ENCODE measurements at regions not wholly inside any gene's neighbourhood (a gene's known extent, or its start where the extent isn't known, plus 50 kb on each side); places are given as distances from the start of the nearest gene placed in this dataset.

- Mint-ChIP-seq H3K4me1 (no peaks in the 10 kb centered on the region), H3K27ac (no peak overlapping the region), H3K4me3 (no peak overlapping the region), H3K27me3 (no peaks in the 10 kb centered on the region), H3K36me3 (no peaks in the 10 kb centered on the region), H3K9me3 (peaks cover 0 to 8% (median 4%) of the 10 kb centered on the region in 7 donors)
- no peaks in the 10 kb centered on the region for H3K36me3 ChIP-seq (ENCODE audit: control insufficient read depth, insufficient read depth, low read length)
- no peaks in the 10 kb centered on the region for H3K9me3 ChIP-seq (ENCODE audit: control insufficient read depth in 2 of 2, low read length in 2 of 2)
- DNase-seq (no peak), ATAC-seq (ENCODE audit: low read depth in 2 of 2) (no peak)
- H3K27me3 ChIP-seq (ENCODE audit: control insufficient read depth, insufficient read depth, low read length): no peaks in the 10 kb centered on the region
- no peak overlapping the region for H3K4me3 ChIP-seq (ENCODE audit: low read depth, low read length)
- no peaks in the 10 kb centered on the region for H3K4me1 ChIP-seq (ENCODE audit: control insufficient read depth, insufficient read depth, low read length, poor library complexity, severe bottlenecking)
- H3K27ac ChIP-seq (ENCODE audit: insufficient read depth, low read length, poor library complexity, severe bottlenecking): no peak overlapping the region
These were observed 275.5 kb downstream of the CDH19 start for GRCh38 chr18:66328296-66328878.

GRCh38 chr18:66325251-66325650 is 278.6 kb downstream of the CDH19 start:
- no peaks in the 10 kb centered on the region for H3K27me3 Mint-ChIP-seq
- H3K4me1 Mint-ChIP-seq: no peaks in the 10 kb centered on the region
- no peak overlapping the region for H3K4me3 Mint-ChIP-seq
- Histone ChIP-seq H3K27ac (ENCODE audit: insufficient read depth, low read length, poor library complexity, severe bottlenecking) (no peak overlapping the region), H3K36me3 (ENCODE audit: control insufficient read depth, insufficient read depth, low read length) (no peaks in the 10 kb centered on the region), H3K9me3 (ENCODE audit: control insufficient read depth in 2 of 2, low read length in 2 of 2) (no peaks in the 10 kb centered on the region), H3K27me3 (ENCODE audit: control insufficient read depth, insufficient read depth, low read length) (no peaks in the 10 kb centered on the region), H3K4me1 (ENCODE audit: control insufficient read depth, insufficient read depth, low read length, poor library complexity, severe bottlenecking) (no peaks in the 10 kb centered on the region), H3K4me3 (ENCODE audit: low read depth, low read length) (no peak overlapping the region)
- DNase-seq (no peak), ATAC-seq (ENCODE audit: low read depth in 2 of 2) (no peak)
- H3K27ac Mint-ChIP-seq: no peak overlapping the region
- H3K9me3 Mint-ChIP-seq: peaks cover 0 to 11% (median 5%) of the 10 kb centered on the region in 7 donors
- H3K36me3 Mint-ChIP-seq: no peaks in the 10 kb centered on the region

- no peaks in the 10 kb centered on the region for H3K4me1 Mint-ChIP-seq
- ATAC-seq (ENCODE audit: low read depth in 2 of 2) (no peak), DNase-seq (no peak)
- H3K4me1 ChIP-seq (ENCODE audit: control insufficient read depth, insufficient read depth, low read length, poor library complexity, severe bottlenecking): no peaks in the 10 kb centered on the region
- no peak overlapping the region for H3K27ac ChIP-seq (ENCODE audit: insufficient read depth, low read length, poor library complexity, severe bottlenecking)
- no peak overlapping the region for H3K4me3 Mint-ChIP-seq
- no peaks in the 10 kb centered on the region for H3K36me3 ChIP-seq (ENCODE audit: control insufficient read depth, insufficient read depth, low read length)
- no peaks in the 10 kb centered on the region for H3K27me3 ChIP-seq (ENCODE audit: control insufficient read depth, insufficient read depth, low read length)
- no peak overlapping the region for H3K4me3 ChIP-seq (ENCODE audit: low read depth, low read length)
- H3K27me3 Mint-ChIP-seq: no peaks in the 10 kb centered on the region
- peaks cover 0 to 14% (median 5%) of the 10 kb centered on the region in 7 donors for H3K9me3 Mint-ChIP-seq
- no peak overlapping the region for H3K27ac Mint-ChIP-seq
- no peaks in the 10 kb centered on the region for H3K36me3 Mint-ChIP-seq
- no peaks in the 10 kb centered on the region for H3K9me3 ChIP-seq (ENCODE audit: control insufficient read depth in 2 of 2, low read length in 2 of 2)
These were observed 279.3 kb downstream of the CDH19 start for GRCh38 chr18:66324616-66325015.

GRCh38 chr18:66317243-66318090 is 286.4 kb downstream of the CDH19 start:
- H3K9me3 Mint-ChIP-seq: peaks cover 0 to 21% (median 8%) of the 10 kb centered on the region in 7 donors
- no peak for ATAC-seq (ENCODE audit: low read depth in 2 of 2)

GRCh38 chr18:66316701-66317100 is 287.2 kb downstream of the CDH19 start:
- ATAC-seq (ENCODE audit: low read depth in 2 of 2) (no peak), DNase-seq (no peak)
- H3K27ac Mint-ChIP-seq: no peak overlapping the region
- no peak overlapping the region for H3K4me3 Mint-ChIP-seq
- H3K27me3 ChIP-seq (ENCODE audit: control insufficient read depth, insufficient read depth, low read length): no peaks in the 10 kb centered on the region
- no peaks in the 10 kb centered on the region for H3K36me3 ChIP-seq (ENCODE audit: control insufficient read depth, insufficient read depth, low read length)
- H3K4me1 Mint-ChIP-seq: no peaks in the 10 kb centered on the region
- H3K4me1 ChIP-seq (ENCODE audit: control insufficient read depth, insufficient read depth, low read length, poor library complexity, severe bottlenecking): no peaks in the 10 kb centered on the region
- peaks cover 0 to 2% of the 10 kb centered on the region in 2 experiments for H3K9me3 ChIP-seq (ENCODE audit: control insufficient read depth in 2 of 2, low read length in 2 of 2)
- no peak overlapping the region for H3K4me3 ChIP-seq (ENCODE audit: low read depth, low read length)
- no peak overlapping the region for H3K27ac ChIP-seq (ENCODE audit: insufficient read depth, low read length, poor library complexity, severe bottlenecking)
- H3K27me3 Mint-ChIP-seq: no peaks in the 10 kb centered on the region
- no peaks in the 10 kb centered on the region for H3K36me3 Mint-ChIP-seq
- peaks cover 0 to 26% (median 5%) of the 10 kb centered on the region in 7 donors for H3K9me3 Mint-ChIP-seq

More at GRCh38 chr18:66317243-66318090, 286.4 kb downstream of the CDH19 start:
- Histone ChIP-seq H3K36me3 (ENCODE audit: control insufficient read depth, insufficient read depth, low read length) (no peaks in the 10 kb centered on the region), H3K27ac (ENCODE audit: insufficient read depth, low read length, poor library complexity, severe bottlenecking) (no peak overlapping the region), H3K4me1 (ENCODE audit: control insufficient read depth, insufficient read depth, low read length, poor library complexity, severe bottlenecking) (no peaks in the 10 kb centered on the region), H3K9me3 (ENCODE audit: control insufficient read depth in 2 of 2, low read length in 2 of 2) (peaks cover 0 to 1% of the 10 kb centered on the region in 2 experiments), H3K4me3 (ENCODE audit: low read depth, low read length) (no peak overlapping the region), H3K27me3 (ENCODE audit: control insufficient read depth, insufficient read depth, low read length) (no peaks in the 10 kb centered on the region)
- H3K27me3 Mint-ChIP-seq: no peaks in the 10 kb centered on the region
- no peaks in the 10 kb centered on the region for H3K4me1 Mint-ChIP-seq
- H3K36me3 Mint-ChIP-seq: no peaks in the 10 kb centered on the region
- no peak overlapping the region for H3K4me3 Mint-ChIP-seq
- H3K27ac Mint-ChIP-seq: no peak overlapping the region
- DNase-seq: no peak

GRCh38 chr18:66300141-66300540 is 303.7 kb downstream of the CDH19 start:
- no peak overlapping the region for H3K27ac ChIP-seq (ENCODE audit: insufficient read depth, low read length, poor library complexity, severe bottlenecking)
- no peaks in the 10 kb centered on the region for H3K4me1 Mint-ChIP-seq
- no peak overlapping the region for H3K4me3 ChIP-seq (ENCODE audit: low read depth, low read length)
- H3K36me3 ChIP-seq (ENCODE audit: control insufficient read depth, insufficient read depth, low read length): no peaks in the 10 kb centered on the region
- no peaks in the 10 kb centered on the region for H3K27me3 Mint-ChIP-seq
- no peaks in the 10 kb centered on the region for H3K36me3 Mint-ChIP-seq
- DNase-seq (no peak), ATAC-seq (ENCODE audit: low read depth in 2 of 2) (no peak)
- peaks cover 4% of the 10 kb centered on the region in 2 experiments for H3K9me3 ChIP-seq (ENCODE audit: control insufficient read depth in 2 of 2, low read length in 2 of 2)
- H3K27me3 ChIP-seq (ENCODE audit: control insufficient read depth, insufficient read depth, low read length): no peaks in the 10 kb centered on the region
- H3K4me1 ChIP-seq (ENCODE audit: control insufficient read depth, insufficient read depth, low read length, poor library complexity, severe bottlenecking): no peaks in the 10 kb centered on the region
- H3K4me3 Mint-ChIP-seq: no peak overlapping the region
- no peak overlapping the region for H3K27ac Mint-ChIP-seq
- H3K9me3 Mint-ChIP-seq: peaks cover 0 to 10% (median 6%) of the 10 kb centered on the region in 7 donors

- H3K27ac Mint-ChIP-seq: no peak overlapping the region
These were observed 323.4 kb downstream of the CDH19 start for GRCh38 chr18:66280470-66280869.

More at GRCh38 chr18:66280470-66280869, 323.4 kb downstream of the CDH19 start:
- Mint-ChIP-seq H3K4me1 (no peaks in the 10 kb centered on the region), H3K9me3 (peaks cover 0 to 7% (median 5%) of the 10 kb centered on the region in 7 donors), H3K27me3 (no peaks in the 10 kb centered on the region), H3K36me3 (no peaks in the 10 kb centered on the region), H3K4me3 (no peak overlapping the region)
- no peaks in the 10 kb centered on the region for H3K4me1 ChIP-seq (ENCODE audit: control insufficient read depth, insufficient read depth, low read length, poor library complexity, severe bottlenecking)
- no peaks in the 10 kb centered on the region for H3K27me3 ChIP-seq (ENCODE audit: control insufficient read depth, insufficient read depth, low read length)
- DNase-seq (no peak), ATAC-seq (ENCODE audit: low read depth in 2 of 2) (no peak)
- H3K36me3 ChIP-seq (ENCODE audit: control insufficient read depth, insufficient read depth, low read length): no peaks in the 10 kb centered on the region
- H3K27ac ChIP-seq (ENCODE audit: insufficient read depth, low read length, poor library complexity, severe bottlenecking): no peak overlapping the region
- no peak overlapping the region for H3K4me3 ChIP-seq (ENCODE audit: low read depth, low read length)
- H3K9me3 ChIP-seq (ENCODE audit: control insufficient read depth in 2 of 2, low read length in 2 of 2): peaks cover 2 to 11% of the 10 kb centered on the region in 2 experiments

All from CD4-positive, CD25-positive, alpha-beta regulatory T cell (primary cell).